Thyroid gland (tissue), 4 donors: ENCODE measurements at regions not wholly inside any gene's neighbourhood (a gene's known extent, or its start where the extent isn't known, plus 50 kb on each side); places are given as distances from the start of the nearest gene placed in this dataset. TPM values are rescaled to one million over a fixed set of nuclear protein-coding genes. Genes with fewer than 3 reads are reported as not detected.

Experiments
- DNase-seq, 2 donors: peaks; one replicate each; pipeline ENCODE4 v3.0.0-alpha.2; 2019
- H3K27ac ChIP-seq, 3 donors: fragments of 200-600 bp; sonication (generic); 1 replicate in 2 of 3; 2 replicates in 1 of 3; pipeline ENCODE4 v1.5.1; 2016 to 2019; ENCODE audit warnings: mild to moderate bottlenecking in 1 of 3, moderate library complexity in 1 of 3
- H3K27me3 ChIP-seq: fragments of 200-600 bp; sonication (generic); one replicate; pipeline ENCODE4 v1.5.1; 2019
- H3K36me3 ChIP-seq, 2 donors: fragments of 200-600 bp; sonication (generic); one replicate each; pipeline ENCODE4 v1.5.1; 2016 to 2019
- H3K4me1 ChIP-seq, 2 donors: fragments of 200-600 bp; sonication (generic); one replicate each; pipeline ENCODE4 v1.5.1; 2017 to 2019
- H3K4me3 ChIP-seq, 3 donors: fragments of 200-600 bp; sonication (generic); replicated peaks in 1 of 3; 1 replicate in 2 of 3; 2 replicates in 1 of 3; pipeline ENCODE4 v1.5.1; 2016; ENCODE audit warnings: mild to moderate bottlenecking in 1 of 3
- H3K9me3 ChIP-seq: fragments of 200-600 bp; sonication (generic); one replicate; pipeline ENCODE4 v1.5.1; 2017
- CTCF ChIP-seq, 6 experiments: fragments of 200-600 bp in 3 of 6; fragments of 450-650 bp in 3 of 6; sonication (generic) in 3 of 6; IDR thresholded peaks; one replicate each; pipeline ENCODE4 v1.5.1; 2016 to 2019; ENCODE audit warnings: antibody characterized with exemption in 6 of 6, mild to moderate bottlenecking in 2 of 6, inconsistent platforms in 1 of 6, moderate library complexity in 1 of 6
- POLR2A ChIP-seq, 2 donors: fragments of 450-650 bp; IDR thresholded peaks; one replicate each; pipeline ENCODE4 v1.6.1; 2017; ENCODE audit warnings: antibody characterized with exemption in 2 of 2, mild to moderate bottlenecking in 2 of 2, moderate library complexity in 1 of 2
- WGBS, 2 donors: methylation state at CpG; one replicate each; pipeline ENCODE4 v1.1.5; 2017; 5-methylcytosine and 5-hydroxymethylcytosine counted together
- intact Hi-C: fragments of 100-400 bp; cut with DNase I; formaldehyde crosslinking; loops from one replicate; pipeline ENCODE4 v1.15.1; 2023
- small RNA-seq: library from RNA; depleted of rRNA; stranded (forward); fragments of <200 nt; gene quantifications from one replicate; pipeline ENCODE3, GENCODE V24; 2016

- H3K4me3 ChIP-seq: no peak overlapping the region
- intact Hi-C loops: no loop called here
- H3K4me1 ChIP-seq: peaks cover 0 to 9% of the 10 kb centered on the region in 2 donors
- no peaks in the 10 kb centered on the region for H3K36me3 ChIP-seq
- WGBS, 2 donors: 78 to 89% methylated on average over 3 of the region's 3 CpGs
- H3K27me3 ChIP-seq: no peaks in the 10 kb centered on the region
- DNase-seq: no peak
- no peak overlapping the region for H3K27ac ChIP-seq
- no peak for TF ChIP-seq POLR2A (IDR thresholded peaks at IDR 0.05)
- TF ChIP-seq CTCF (IDR thresholded peaks at IDR 0.05): no peak
- H3K9me3 ChIP-seq: no peaks in the 10 kb centered on the region
Measured at GRCh38 chr2:37590119-37590571, 81.3 kb downstream of the CDC42EP3 start.

Small RNAs in the stretch of these regions (small RNA-seq; reads per million reads assigned to genes)
- not detected for gene RNU6-1116P
